Fibroblast of pulmonary artery (primary cell): ENCODE measurements at regions not wholly inside any gene's neighbourhood (a gene's known extent, or its start where the extent isn't known, plus 50 kb on each side); places are given as distances from the start of the nearest gene placed in this dataset.

ENCODE experiments used
- DNase-seq: peaks from one replicate; pipeline ENCODE4 v3.0.0-alpha.2; 2010; ENCODE audit warnings: low read depth
- H3K4me3 ChIP-seq: replicated peaks from 2 replicates; pipeline ENCODE4 v1.5.1; 2011; ENCODE audit warnings: low read depth, mild to moderate bottlenecking, control low read depth, low read length, moderate library complexity
- TF ChIP-seq, protein P1 (sequence below): IDR thresholded peaks from 2 replicates; pipeline ENCODE4 v1.5.1; 2011; ENCODE audit warnings: mild to moderate bottlenecking, control low read depth, low read length, inconsistent platforms; ENCODE audit errors: missing control alignments

DNA sequence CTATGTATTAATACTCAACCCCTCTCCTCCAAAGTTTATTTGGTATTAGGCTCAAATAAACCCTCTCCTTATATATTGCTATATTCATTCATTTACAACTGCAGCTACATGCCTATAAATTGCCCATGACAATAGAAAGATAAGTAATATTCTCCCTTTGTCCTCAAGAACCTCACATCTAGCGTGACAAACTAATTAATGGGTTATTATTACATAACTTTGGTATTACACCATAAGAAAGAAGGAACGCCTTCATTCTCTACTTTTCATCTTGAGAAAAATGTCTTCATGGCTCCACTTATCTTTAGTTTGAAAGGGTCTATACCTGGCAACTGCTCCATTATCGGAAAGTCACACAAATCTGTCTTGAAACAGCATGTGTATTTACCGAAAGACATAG is 157.7 kb upstream of the RASGEF1B start:
- DNase-seq: no peak
- H3K4me3 ChIP-seq: no peak overlapping the region
- TF ChIP-seq, protein P1, sequence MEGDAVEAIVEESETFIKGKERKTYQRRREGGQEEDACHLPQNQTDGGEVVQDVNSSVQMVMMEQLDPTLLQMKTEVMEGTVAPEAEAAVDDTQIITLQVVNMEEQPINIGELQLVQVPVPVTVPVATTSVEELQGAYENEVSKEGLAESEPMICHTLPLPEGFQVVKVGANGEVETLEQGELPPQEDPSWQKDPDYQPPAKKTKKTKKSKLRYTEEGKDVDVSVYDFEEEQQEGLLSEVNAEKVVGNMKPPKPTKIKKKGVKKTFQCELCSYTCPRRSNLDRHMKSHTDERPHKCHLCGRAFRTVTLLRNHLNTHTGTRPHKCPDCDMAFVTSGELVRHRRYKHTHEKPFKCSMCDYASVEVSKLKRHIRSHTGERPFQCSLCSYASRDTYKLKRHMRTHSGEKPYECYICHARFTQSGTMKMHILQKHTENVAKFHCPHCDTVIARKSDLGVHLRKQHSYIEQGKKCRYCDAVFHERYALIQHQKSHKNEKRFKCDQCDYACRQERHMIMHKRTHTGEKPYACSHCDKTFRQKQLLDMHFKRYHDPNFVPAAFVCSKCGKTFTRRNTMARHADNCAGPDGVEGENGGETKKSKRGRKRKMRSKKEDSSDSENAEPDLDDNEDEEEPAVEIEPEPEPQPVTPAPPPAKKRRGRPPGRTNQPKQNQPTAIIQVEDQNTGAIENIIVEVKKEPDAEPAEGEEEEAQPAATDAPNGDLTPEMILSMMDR: no peak

DNA sequence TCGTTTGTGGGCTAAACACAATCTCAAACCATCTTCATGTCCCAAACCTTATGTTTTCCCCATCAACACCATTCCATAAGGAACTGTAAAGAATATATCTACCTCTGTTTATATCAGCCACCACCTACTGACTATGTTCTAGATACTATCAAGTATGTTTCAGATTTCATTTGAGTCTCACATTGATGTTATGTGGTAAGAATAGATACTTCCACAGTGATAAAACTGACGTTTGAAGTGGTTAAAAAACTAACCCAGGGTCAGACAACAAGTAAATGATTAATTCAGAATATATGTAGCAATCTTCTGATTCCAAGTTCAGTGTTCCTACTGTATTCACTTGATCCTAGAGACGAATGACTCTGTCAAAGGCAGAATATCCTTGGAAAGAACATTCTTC is 156.8 kb upstream of the RASGEF1B start:
- no peak overlapping the region for H3K4me3 ChIP-seq
- TF ChIP-seq, protein P1: no peak
- DNase-seq: no peak

DNA sequence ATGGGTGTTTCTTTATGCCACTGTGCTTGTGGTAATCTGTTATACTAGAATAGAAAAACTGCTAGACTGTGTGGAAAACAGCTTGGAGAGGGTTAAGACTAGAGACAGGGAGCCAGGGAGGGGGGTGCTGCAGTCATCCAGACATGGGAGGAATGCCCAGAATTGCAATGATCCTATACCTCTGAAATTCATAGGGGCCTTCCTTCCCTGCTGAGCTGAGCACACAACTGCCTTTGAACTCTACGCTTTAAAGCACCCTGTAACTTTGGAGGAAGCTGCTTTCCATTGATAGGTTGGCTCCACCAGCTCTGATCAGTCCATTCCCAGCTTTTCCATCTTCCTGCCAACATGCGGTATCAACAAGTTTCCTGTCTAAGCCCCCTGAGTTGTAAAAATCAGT is 155.9 kb upstream of the RASGEF1B start:
- TF ChIP-seq, protein P1: no peak
- DNase-seq: no peak
- H3K4me3 ChIP-seq: no peak overlapping the region

DNA sequence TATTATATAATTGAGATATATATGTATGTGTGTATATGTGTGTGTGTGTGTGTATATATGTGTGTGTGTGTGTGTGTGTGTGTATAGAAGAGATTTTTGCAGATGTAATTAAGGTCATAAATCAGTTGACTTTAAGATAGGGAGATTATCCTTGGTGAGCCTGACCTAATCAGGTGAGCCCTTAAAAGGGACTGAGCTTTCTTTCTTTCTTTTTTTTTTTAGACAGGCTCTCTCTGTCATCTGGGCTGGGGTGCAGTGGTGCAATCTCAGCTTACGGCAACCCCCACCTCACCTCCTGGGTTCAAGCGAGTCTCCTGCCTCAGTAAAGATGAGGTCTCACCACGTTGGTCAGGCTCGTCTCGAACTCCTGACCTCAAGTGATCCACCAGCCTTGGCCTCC is 155.1 kb upstream of the RASGEF1B start:
- no peak for DNase-seq
- no peak overlapping the region for H3K4me3 ChIP-seq
- TF ChIP-seq, protein P1: no peak

DNA sequence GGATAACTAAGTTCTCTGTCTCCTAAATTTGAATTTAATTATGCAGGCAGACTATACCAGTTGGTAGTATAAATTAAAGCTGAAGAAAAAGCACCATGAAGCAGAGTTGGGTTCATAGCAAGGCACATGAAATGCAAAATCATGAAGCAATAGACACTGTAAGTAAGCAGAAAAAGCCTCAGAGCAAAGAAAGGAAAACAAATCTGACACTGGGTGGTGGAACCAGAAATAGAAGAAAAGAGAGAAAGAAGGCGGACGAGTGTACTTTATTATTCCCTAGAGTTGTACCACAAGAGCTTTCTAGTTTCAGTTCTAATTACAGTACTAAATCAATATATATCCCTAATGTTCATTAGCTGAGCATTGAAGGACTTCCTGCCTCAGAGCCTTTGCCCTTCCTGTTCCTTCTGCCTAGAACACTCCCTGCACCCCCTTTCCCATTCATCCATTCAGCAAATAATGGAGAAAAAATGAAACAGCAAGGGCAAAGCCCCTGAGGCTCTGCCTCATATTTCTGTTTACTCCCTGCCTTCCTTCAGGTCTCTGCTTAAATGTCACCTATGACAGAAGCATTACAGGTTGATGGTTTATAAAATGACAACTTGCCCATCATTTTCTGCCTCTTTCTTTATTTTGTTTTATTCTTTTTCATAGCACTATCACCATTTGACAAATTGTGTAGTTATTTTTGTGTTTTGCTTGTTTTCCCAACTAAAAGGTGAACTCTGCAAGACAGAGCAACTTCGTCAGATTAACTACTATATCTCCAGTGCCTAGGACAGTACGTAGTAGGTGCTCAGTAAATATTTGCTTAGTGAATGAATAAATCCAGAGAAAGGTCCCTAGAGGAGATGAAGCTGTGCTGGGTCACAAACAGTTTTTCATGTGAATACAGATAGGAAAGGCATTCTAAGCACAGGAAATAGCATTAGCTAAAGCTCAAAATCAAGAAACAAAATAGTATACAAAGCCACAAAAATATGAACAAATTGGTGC is 154.0 kb upstream of the RASGEF1B start:
- TF ChIP-seq, protein P1: no peak
- no peak overlapping the region for H3K4me3 ChIP-seq
- DNase-seq: no peak

DNA sequence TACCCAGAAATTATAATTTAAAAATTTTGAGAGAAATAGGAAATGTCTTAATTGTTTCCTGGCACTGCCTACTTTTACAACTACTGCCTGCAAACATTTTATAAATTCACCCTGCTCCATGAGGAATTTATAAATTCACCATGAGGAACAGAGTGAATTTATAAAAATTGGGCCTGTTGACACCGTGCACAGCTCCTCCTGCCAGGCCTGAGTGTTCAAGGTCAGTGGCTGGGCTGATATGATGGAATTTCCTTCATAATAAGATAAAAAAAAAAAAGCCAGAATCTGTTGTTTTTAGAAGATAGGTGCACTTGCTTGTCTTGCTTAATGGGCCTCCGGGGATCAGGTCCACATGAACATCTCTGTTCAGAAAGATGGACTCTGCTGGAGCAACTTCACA is 151.7 kb upstream of the RASGEF1B start:
- DNase-seq: no peak
- no peak overlapping the region for H3K4me3 ChIP-seq

More for the DNA sequence above, 151.7 kb upstream of the RASGEF1B start:
- TF ChIP-seq, protein P1: no peak
